ENCODE measurements at regions not wholly inside any gene's neighbourhood (a gene's known extent, or its start where the extent isn't known, plus 50 kb on each side); places are given as distances from the start of the nearest gene placed in this dataset.

DNA sequence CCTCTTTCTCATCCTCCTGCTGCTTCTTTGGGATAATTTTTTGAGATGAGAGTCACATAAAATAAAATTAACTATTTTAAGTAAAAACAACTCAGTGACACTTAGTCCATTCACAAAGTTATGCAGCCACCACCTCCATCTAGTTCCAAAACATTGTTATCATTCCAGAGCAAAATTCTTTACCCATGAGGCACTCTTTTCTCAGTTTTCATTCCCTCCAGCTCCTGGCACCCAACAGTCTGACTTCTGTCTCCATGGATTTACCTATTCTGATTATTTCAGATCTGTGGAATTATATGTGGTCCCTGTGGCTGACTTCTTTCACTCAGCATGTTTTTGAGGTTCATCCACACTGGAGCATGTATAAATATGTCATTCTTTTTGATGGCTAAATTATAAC, 239.9 kb upstream of the DYNLRB2 start:
- DNase-seq (ENCODE audit: low read depth in 2 of 2): no peak

DNA sequence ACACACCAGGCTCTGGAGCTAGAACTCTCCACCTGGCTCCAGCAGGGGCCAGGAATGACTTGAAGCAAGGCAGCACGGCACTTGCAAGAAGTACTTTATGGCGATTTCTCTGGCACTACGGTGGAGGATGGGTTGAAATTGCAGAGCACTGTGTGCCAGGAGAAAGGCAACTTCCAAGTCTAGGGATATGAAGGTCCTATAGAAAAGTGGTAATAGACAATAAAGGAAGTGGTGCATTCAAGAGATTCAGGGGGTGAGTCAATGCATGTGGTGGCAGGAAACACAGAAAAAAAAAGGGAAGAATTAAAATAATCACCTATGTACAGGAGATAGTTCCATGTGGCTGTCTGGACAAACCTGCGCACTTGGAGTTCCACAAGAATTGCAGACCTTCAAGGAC, 240.3 kb upstream of the DYNLRB2 start:
- no peak for DNase-seq (ENCODE audit: low read depth in 2 of 2)

GRCh38 chr16:80299416-80299815, 241.4 kb upstream of the DYNLRB2 start:
- DNase-seq (ENCODE audit: low read depth in 2 of 2): no peak

GRCh38 chr16:80298676-80299075, 242.1 kb upstream of the DYNLRB2 start:
- no peak for DNase-seq (ENCODE audit: low read depth in 2 of 2)

GRCh38 chr16:80296034-80296433, 244.8 kb upstream of the DYNLRB2 start:
- no peak for DNase-seq (ENCODE audit: low read depth in 2 of 2)

DNA sequence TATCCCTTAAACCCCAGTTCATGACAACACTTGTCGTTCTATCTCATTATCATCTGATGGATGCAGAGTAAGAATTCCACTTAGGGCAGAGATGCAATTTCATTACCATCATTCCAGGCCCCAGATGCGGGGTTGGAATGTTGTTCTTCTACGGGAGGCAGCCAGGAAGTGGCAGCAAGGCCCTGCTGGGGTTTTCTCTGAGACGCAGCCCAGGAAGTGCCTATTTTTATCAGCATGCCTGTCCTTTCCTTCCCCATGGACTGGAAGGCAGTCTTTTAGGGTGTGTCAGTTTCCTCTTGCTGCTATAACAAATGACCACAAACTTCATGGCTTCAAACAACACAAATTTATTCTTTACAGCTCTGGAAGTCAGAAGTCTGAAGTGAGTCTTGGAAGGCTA, 246.6 kb upstream of the DYNLRB2 start:
- no peak for DNase-seq (ENCODE audit: low read depth in 2 of 2)

DNA sequence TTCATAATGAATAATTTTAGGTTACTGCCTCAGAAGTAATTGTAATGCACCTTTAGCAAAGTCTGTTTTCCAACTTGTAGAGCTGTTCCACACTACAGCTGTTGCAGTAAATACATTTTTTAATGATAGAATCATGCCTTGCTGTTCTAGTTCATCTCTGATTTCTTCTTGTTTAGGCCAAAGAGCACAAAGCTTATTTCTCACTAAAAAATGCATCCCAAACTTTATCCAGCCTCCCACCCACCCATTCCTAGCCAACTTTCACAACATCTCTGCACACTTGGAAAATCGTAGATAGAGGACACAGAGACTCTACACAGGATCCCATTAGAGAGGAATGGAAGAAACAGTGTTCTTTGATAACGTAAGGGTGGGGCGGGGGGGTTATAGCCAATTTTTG, 252.2 kb upstream of the DYNLRB2 start:
- no peak for DNase-seq (ENCODE audit: low read depth in 2 of 2)

DNA sequence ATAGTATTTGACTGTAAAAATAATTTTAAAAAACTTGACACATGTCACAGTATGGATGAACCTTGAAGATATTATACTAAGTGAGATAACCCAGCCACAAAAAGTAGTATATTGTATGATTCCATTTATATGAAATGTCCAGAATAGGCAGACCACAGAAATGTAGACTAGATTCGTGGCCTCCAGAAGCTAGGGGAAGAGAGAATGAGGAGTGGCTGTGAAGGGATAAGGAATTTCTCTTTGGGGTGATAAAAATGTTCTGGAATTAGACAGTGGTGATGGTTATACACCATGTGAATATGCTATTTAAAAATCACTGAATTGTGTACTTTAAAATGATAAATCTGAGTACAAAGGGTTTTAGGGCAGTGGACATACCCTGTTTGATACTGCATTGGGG, 253.1 kb upstream of the DYNLRB2 start:
- no peak for DNase-seq (ENCODE audit: low read depth in 2 of 2)

DNA sequence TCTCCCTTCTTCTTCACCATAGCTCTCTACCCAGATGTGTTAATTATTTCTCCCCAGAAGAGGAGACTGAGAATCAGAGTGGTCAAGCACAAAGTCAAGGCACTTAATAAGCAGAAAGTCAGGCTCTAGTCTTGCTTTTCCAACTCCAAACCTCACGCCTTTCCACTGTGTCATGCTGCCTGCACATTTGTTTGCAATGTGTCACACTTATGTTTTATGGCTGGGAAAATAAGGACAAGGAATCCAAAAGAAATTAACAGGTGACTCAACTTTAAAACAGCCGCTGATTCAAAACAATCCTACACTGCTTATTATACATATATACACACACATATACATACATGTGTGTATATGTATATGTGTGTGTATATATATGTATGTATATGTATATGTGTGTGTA, 255.7 kb upstream of the DYNLRB2 start:
- DNase-seq (ENCODE audit: low read depth in 2 of 2): no peak

DNA sequence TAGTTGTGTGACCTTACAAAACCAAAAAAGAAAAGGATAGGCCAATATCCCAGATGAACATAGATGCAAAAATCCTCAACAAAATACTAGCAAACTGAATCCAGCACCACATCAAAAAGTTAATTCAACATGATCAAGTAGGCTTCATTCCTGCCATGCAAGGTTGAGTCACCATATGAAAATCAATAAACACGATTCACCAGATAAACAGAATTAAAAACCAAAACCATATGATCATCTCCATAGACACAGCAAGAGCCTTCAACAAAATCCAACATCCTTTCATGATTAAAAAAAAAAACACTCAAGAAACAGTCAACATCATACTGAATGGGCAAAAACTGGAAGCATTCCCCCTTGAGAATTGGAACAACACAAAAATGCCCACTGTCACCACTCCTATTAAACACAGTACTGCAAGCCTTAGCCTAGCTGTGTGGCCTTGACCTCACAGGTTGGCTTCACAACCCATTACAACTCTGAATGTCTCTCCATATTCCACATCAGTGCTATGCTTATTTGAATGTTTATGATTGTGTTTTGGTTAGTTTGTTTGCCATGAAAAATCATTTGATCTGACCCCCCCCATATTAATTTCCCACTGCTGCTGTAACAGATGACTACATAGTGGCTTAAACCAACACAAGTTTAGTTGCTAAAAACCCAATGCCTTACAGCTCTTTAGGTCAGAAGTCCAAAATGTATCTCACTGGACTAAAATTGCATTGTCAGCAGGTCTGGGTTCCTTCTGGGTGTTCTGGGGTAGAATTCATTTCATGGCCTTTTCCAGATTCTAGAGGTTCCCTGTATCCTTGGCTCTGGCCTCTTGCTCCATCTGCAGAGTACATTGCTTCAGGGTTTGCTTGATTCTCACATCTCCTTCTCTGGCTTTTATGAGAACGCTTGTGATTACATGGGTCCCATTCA, 257.1 kb upstream of the DYNLRB2 start:
- no peak for DNase-seq (ENCODE audit: low read depth in 2 of 2)

GRCh38 chr16:80280557-80280956, 260.2 kb upstream of the DYNLRB2 start:
- no peak for DNase-seq (ENCODE audit: low read depth in 2 of 2)

DNA sequence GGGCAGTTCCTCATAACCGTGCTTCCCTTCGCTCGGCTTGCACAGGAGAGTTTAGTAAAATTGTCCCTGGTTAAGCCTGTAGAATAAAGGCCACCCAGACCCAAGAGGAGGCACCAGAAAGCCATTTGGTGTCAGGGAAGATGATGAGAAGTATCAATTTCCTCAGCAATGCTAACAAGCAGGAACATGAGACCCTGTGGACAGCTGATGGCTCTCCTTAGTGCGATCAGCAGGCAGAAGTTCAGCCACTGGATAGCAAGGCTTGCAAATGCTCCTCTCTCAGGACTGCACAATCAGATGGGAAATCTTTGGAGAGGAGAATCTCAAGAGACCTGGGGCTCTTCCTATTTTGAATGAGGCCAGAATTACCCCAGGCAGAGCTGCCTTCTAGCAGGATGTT, 261.1 kb upstream of the DYNLRB2 start:
- no peak for DNase-seq (ENCODE audit: low read depth in 2 of 2)

- DNase-seq (ENCODE audit: low read depth in 2 of 2): no peak
Observed at GRCh38 chr16:80277182-80277581, 263.6 kb upstream of the DYNLRB2 start.

DNA sequence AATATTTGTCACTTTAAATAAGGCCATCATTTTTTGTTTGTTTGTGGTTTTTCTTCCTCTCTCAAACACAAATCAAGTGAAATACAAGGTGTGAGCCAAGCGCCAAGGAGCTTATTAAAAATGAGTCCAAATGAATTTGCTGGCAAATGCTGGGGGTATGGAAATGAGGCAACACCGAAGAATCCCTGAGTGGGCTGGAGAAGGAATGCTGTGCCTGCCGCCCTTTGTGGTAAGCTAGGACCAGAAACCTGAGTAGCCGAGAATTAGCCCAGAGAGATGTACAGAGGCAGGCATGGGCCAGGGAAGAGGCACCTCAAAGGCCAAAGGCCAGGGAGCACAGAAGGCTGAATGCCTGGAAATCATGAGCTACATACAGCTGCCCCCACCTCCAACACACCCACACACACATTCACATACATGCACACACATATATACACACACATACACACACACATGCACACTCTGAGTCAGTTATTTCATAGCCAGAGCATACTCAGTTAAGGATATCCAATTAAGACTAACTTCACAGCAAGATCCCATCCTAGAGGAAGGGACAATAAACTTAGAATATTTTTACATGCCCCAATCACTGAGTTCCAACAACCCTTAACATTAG, 266.1 kb upstream of the DYNLRB2 start:
- no peak for DNase-seq (ENCODE audit: low read depth in 2 of 2)

DNA sequence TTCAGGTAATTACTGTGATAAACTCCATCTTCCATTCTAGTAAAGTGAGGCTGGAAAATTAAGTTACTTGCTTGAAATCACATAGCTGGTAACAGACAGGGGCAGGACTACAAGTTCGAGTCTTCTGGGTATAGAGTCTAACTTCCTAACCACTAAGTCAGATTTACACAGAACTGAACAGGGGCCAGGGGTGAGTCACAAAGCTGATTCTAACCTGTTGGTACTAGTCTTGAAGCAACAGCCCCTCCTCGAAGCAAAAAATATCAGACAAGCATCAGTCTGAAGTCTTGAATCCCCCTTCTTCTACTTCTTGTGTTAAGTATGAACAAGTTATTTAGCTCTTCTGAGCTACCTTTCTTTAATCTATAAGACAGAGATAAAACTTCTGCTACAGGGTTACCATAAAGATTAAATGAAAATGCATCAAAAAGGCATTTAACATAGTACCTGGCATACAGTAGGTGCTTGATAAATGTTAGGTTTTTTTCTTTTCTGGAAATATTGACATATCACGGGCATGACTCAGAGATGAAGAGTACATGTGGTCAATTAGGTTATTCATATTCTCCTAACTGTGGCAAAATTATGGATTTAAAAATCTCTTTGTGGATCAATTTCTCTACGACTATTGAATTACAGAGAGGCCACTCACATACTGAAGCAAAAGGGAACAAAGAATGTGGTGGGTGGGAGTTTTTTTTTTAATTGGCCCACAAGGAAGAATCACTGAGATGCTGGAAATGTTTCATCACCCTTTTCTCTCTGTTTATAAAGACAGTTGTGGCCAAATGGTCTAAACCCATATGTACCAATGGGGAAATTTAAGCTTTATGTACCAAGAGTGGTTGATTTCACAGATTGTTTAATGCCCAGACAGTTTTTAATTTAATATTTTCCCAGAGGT, 266.9 kb upstream of the DYNLRB2 start:
- no peak for DNase-seq (ENCODE audit: low read depth in 2 of 2)

GRCh38 chr16:80265624-80266306, 275.0 kb upstream of the DYNLRB2 start:
- no peak for DNase-seq (ENCODE audit: low read depth in 2 of 2)

GRCh38 chr16:80263848-80264694, 276.7 kb upstream of the DYNLRB2 start:
- DNase-seq (ENCODE audit: low read depth in 2 of 2): no peak

GRCh38 chr16:80263181-80263823, 277.5 kb upstream of the DYNLRB2 start:
- DNase-seq (ENCODE audit: low read depth in 2 of 2): no peak

DNA sequence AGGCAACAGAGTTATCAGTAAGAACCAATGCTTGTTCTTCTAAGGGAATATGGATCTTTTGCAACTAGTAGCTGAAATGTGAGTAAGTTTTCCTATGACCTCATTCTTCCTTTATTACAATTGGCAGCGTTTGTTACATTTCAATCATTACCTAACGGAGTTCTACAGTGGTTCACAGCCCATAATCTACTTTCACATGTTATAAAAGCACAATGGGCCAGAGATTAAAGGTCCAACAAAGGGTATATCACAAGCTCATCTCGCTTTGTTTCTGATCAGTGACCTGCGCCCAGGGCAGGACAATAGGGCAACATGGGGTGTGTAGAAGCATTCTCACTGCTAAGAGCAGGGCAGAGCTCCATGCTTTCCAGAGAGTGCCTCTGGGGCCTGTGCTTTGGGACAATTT, 279.9 kb upstream of the DYNLRB2 start:
- no peak for DNase-seq (ENCODE audit: low read depth in 2 of 2)

DNA sequence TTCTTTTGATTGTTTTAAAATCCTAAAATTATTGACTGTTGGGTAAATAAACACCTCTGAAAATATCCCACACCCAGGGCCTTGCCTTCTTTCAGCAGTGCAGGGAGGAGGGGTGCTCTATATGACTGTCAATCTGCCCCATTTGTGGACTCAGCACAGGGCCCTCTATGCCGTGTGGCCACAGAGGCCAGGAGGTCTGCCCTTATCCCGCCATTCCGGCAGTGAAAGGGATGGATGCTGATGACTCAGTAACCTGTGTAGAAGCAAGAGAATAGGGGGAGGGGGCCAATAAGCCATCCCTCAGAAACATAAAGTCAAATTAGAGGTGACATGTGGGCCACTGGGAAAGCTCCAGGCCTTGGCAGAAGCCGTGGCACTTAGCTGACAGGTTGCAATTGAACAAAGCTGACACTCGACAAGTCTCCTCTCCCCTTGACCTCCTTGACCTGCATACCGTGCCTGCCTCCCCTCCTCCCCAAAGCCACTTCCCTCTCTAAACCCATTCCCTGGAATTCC, 281.4 kb upstream of the DYNLRB2 start:
- DNase-seq (ENCODE audit: low read depth in 2 of 2): no peak
